ENCODE measurements at regions not wholly inside any gene's neighbourhood (a gene's known extent, or its start where the extent isn't known, plus 50 kb on each side); places are given as distances from the start of the nearest gene placed in this dataset.
"Not testable (repeated sequence)": the region's sequence is repeated elsewhere in the genome, so short reads cannot be mapped to it uniquely, and the experiment has no call there.

DNA sequence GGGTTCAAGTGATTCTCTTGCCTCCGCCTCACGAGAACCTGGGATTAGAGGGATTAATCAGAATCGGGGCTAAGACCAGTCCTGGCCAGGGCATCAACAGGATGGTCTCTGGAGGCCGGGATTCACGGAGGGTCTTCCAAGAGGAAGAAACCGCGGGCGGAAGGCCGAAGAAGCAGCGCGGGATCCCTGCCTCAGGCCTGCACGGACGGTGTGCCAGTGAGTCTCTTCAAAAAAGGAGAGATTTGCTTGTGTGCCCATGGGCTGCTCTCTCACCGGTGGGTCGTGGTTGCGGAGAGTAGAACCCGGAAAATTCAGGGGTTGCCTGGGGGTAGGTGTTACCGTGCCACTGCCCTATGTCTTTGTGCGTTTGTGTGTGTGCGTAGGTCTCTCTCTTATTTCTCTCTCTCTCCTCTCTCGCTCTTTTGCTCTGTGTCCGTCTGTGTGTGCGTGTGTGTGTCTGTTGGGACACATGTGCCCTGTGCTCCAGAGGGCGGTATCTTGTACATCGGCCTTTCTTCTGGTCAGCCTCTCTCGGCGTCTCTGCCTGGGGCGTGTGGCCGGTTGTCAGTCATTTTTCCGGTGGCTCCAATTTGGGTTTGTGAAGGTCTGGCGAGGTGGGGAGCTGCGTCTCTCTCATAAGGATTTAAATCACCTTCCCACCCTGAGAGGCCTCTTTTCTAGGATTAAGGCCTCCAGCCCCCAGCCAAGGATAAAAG, 613.2 kb downstream of the KCNJ18 start:
- no peak for DNase-seq (ENCODE audit: low read depth)

DNA sequence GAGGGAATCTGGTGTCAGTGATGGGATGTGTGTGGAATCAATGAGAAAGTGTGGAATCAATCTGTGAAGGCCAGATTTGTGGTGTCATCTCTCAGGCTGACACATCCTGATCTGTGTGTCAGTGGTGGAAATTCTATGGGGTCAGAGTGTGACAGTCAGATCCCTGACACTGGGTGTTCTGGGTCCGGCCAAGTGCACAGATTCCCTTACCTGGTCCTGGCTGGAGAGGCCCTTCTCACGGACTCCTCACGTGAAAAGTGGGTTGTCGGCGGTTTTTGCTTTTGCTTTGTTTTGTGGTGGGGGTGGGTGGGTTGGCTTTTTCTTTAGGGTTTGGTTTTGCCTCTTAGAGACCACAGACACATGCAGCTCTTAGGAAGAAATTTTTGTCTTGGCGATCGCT, 618.0 kb downstream of the KCNJ18 start:
- not testable (repeated sequence) for DNase-seq (ENCODE audit: low read depth)

DNA sequence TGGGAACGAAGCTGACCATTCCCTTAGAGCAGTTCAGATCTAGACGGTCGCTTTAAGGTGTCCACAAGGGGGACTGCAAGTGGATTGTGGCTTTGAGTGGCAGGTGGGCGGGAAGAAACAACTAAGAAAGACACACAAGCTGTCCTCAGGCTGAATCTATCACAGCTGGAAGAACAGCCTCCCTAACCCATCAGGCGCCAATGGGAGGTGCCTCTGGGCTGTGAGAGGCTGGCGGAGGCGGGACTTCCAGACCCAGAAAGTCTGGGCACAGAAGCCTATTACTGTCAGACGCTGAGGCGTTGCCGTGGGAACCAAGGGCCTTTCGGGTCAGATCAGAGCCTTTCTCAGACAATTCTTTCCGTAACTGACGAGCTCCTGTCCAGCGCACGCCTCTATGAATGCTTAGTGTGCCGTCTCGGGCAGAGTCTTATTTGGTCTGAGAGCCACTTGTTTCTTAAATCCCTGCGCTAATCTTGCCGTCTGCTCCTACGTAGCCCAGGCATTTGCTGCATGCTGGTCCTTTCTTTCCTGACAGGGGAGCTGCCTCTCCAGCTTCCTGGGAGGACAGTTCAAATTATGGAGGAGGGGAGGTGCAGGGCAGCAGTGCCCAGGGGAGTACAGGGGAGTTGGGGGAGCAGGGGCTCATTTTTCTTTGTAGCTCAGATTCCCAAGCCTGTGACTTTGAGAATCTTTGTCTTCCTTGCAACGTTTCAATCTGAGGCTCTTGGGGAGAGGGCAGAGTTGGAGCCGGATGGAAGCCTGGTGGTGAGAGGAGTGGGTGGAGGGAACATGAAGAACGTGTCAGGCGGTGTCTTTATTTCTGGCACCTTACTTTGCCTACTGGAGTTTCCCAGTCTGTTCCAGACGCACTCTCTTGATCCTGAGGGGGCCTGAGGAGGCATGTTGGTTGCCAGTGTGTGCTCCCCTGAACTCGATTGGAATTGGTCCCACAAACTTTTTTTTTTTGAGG, 618.7 kb downstream of the KCNJ18 start:
- DNase-seq (ENCODE audit: low read depth): no peak

DNA sequence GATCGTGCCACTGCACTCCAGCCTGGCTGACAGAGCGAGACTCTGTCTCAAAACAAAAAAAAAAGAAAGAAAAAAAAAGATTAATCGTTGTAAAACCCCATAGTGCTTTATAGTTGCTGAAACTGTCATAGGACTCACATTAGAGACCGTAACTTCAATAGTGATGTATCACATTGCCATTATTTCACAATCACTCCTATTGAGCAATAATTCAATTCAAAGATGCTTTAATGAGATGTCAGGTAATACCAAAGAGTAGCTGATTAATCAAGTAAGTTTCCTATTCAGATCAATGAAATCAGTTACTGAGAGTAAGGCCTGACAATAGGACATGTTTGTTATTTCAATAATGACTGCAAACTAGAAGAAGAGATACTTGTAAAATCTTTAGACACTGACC, 628.7 kb downstream of the KCNJ18 start:
- not testable (repeated sequence) for DNase-seq (ENCODE audit: low read depth)

DNA sequence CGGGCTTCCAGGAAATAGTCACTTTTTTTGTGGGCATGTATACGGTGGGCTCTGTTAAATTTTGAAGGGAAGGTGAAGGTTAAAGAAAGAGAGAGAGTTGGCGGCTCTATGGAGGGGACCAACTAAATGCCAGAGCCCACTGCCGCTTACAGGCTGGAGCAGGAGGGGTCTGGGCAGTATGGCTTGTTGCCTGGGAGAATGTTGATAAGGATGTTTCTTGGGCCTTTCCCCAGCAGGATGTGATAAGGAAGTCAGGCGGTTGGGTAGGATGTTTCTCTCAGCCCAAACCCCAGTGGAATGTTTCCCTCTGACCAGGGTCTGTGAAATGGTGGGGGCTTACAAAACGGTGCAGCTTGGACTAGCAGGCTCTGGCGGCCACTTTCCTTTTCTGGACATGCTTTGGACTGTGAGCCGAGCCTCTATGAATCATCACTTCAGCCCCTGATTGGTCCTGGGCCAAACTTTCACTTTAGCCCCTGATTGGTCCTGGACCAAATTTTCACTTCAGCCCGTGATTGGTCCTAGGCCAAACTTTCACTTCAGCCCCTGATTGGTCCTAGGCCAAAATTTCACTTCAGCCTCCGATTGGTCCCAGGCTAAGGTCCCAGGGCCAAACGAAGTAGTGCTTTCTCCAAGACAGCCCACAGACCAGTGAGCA, 630.7 kb downstream of the KCNJ18 start:
- not testable (repeated sequence) for DNase-seq (ENCODE audit: low read depth)

DNA sequence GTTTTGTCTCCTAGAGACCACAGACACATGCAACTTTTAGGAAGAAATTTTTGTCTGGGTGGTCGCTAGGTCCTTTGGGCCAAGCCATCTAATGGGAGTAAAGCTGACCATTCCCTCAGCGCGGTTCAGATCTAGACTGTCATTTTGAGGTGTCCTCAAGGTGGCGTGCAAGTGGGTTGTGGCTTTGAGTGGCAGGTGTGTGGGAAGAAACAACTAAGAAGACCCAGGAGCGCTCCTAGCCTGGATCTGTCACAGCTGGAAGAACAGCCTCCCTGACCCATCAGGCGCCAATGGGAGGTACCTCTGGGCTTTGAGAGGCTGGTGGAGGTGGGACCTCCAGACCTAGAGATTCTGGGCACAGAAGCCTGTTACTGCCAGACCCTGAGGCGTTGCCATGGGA, 645.1 kb downstream of the KCNJ18 start:
- DNase-seq (ENCODE audit: low read depth): no peak

DNA sequence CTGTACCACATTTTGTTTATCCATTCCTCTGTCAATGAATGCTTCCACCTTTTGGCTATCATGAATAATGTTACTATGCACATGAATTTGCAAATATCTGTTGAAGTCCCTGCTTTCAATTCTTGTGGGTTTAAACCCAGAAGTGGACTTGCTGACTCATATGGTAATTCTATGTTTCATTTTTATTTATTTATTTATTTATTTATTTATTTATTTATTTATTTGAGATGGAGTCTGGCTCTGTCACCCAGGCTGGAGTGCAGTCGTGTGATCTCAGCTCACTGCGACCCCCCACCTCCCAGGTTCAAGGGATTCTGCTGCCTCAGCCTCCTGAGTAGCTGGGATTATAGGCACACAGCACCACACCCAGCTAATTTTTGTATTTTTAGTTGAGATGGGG, 664.3 kb downstream of the KCNJ18 start:
- DNase-seq (ENCODE audit: low read depth): not testable (repeated sequence)

DNA sequence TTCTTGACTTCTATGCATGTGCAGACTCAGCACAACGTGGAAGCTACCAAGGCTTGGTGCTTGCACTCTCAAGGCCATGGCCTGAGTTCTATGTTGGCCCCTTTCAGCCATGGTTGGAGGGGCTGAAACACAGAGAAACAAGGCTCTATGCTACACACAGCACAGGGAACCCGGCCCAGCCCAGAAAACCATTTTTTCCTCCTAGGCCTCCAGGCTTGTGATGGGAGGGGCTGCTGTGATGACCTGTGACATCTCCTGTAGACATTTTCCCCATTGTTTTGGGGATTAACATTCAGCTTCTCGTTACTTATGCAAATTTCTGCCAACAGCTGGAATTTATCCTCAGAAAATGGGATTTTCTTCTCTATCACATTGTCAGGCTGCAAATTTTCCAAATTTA, 678.7 kb downstream of the KCNJ18 start:
- DNase-seq (ENCODE audit: low read depth): not testable (repeated sequence)

DNA sequence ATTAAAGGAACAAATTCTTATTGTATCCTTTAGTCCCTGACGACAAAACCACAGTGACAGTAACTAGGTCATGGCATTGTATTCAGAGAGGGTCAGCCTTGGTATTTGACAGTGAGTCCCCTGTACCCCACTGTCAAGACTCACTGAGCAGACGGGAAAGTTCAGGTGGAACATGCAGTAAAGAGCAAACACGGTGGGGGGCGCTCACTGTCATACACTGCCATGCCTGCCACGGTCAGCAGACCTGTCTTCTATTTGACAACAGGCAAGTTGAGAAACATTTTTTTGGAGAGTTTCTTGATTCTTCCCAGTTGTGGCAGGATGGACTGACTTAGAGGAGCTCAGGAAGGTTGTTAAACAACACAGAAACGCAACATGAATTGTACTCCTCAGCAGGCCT, 681.6 kb downstream of the KCNJ18 start:
- no peak for DNase-seq (ENCODE audit: low read depth)

DNA sequence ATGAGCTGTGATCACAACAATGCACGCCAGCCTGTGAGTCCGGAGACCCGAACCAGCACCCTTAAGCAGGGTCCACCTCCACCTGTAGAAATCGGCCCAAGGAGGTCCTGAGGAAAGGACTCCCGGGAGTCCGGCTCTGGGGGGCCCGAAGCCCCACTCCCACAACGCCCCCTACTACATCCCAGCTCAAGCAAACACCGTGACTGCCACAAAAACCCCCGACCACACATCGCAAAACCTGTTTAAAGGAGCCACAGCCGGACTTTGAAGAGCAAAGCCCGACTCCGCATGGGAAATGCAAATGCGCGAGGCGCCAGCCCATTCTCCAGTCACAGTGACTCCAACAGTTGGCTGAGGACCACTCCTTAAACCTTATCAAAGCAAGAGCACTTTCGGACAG, 682.4 kb downstream of the KCNJ18 start:
- no peak for DNase-seq (ENCODE audit: low read depth)

DNA sequence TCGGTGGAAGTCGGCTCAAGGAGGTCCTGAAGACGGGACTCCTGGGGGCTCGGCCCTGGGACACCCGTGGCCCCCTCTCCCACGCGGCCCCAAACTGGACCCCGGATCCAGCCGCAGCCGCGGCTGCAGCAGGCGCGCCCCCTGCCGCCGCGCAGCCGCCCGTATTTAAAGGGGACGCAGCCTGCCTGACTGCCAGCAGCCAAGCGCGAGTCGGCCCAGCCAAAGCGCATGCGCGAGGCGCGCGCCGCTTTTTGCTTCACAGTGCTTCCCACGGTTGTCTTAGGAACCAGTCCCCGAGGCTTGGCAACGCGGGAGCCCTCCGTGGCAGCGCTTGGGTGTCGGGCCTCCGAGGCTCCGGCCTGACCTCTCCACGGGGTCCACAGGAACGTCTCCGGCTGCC, 684.4 kb downstream of the KCNJ18 start:
- DNase-seq (ENCODE audit: low read depth): not testable (repeated sequence)

DNA sequence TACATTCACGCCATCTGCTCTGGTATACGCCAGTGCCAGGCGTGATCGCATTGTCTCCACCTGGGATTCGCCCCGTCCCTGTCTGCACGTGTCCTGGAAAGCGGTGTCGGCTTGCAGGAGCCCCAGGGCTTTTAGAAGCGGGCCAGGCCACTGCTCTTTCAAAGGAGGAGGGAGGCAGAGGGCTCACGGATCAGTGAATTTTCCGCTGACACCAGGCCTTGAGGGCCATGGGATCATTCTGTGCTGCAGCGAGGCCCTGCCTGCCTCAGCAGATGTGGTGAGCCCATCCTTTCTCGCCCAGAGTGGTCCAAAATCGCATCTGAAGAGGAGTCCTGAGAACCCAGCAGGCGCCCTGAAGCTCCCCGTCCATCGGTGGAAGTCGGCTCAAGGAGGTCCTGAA, 686.4 kb downstream of the KCNJ18 start:
- not testable (repeated sequence) for DNase-seq (ENCODE audit: low read depth)

DNA sequence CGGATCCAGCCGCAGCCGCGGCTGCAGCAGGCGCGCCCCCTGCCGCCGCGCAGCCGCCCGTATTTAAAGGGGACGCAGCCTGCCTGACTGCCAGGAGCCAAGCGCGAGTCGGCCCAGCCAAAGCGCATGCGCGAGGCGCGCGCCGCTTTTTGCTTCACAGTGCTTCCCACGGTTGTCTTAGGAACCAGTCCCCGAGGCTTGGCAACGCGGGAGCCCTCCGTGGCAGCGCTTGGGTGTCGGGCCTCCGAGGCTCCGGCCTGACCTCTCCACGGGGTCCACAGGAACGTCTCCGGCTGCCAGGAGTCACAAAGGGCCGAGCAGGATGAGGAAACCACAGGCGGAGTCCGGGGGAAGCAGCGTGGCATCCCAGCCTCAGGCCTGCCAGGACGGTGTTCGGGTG, 689.3 kb downstream of the KCNJ18 start:
- not testable (repeated sequence) for DNase-seq (ENCODE audit: low read depth)

DNA sequence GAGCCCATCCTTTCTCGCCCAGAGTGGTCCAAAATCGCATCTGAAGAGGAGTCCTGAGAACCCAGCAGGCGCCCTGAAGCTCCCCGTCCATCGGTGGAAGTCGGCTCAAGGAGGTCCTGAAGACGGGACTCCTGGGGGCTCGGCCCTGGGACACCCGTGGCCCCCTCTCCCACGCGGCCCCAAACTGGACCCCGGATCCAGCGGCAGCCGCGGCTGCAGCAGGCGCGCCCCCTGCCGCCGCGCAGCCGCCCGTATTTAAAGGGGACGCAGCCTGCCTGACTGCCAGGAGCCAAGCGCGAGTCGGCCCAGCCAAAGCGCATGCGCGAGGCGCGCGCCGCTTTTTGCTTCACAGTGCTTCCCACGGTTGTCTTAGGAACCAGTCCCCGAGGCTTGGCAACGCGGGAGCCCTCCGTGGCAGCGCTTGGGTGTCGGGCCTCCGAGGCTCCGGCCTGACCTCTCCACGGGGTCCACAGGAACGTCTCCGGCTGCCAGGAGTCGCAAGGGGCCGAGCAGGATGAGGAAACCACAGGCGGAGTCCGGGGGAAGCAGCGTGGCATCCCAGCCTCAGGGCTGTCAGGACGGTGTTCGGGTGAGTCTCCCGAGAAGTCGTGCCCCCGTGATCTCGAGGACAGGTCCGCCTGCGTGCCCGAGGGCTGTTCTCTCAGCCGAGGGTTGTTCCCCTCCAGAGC, 691.6 kb downstream of the KCNJ18 start:
- DNase-seq (ENCODE audit: low read depth): not testable (repeated sequence)

DNA sequence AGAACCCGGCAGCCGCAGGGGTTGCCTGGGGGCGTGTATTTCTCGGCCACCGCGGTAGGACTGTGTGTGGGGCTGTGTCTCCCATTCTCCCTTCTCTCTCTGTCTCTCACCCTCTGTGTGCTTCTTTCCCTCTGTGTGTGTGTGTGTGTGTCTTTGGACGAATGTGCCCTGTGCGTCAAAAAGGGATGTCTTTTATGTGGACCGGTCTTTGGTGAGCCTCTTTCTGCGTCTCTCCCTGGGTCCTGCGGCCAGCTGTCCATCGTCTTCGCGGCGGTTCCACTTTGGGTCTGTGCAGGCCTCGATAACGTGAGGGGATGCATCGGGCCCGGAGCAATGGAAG, 692.1 kb downstream of the KCNJ18 start:
- not testable (repeated sequence) for DNase-seq (ENCODE audit: low read depth)

DNA sequence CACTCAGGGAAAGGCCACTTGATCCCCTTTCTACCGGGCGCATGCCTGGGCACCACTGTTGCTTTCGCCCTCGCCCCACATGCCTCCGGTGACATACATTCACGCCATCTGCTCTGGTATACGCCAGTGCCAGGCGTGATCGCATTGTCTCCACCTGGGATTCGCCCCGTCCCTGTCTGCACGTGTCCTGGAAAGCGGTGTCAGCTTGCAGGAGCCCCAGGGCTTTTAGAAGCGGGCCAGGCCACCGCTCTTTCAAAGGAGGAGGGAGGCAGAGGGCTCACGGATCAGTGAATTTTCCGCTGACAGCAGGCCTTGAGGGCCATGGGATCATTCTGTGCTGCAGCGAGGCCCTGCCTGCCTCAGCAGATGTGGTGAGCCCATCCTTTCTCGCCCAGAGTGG, 706.1 kb downstream of the KCNJ18 start:
- DNase-seq (ENCODE audit: low read depth): not testable (repeated sequence)

DNA sequence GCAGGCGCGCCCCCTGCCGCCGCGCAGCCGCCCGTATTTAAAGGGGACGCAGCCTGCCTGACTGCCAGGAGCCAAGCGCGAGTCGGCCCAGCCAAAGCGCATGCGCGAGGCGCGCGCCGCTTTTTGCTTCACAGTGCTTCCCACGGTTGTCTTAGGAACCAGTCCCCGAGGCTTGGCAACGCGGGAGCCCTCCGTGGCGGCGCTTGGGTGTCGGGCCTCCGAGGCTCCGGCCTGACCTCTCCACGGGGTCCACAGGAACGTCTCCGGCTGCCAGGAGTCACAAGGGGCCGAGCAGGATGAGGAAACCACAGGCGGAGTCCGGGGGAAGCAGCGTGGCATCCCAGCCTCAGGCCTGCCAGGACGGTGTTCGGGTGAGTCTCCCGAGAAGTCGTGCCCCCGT, 706.7 kb downstream of the KCNJ18 start:
- not testable (repeated sequence) for DNase-seq (ENCODE audit: low read depth)

DNA sequence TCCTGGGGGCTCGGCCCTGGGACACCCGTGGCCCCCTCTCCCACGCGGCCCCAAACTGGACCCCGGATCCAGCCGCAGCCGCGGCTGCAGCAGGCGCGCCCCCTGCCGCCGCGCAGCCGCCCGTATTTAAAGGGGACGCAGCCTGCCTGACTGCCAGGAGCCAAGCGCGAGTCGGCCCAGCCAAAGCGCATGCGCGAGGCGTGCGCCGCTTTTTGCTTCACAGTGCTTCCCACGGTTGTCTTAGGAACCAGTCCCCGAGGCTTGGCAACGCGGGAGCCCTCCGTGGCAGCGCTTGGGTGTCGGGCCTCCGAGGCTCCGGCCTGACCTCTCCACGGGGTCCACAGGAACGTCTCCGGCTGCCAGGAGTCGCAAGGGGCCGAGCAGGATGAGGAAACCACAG, 712.8 kb downstream of the KCNJ18 start:
- not testable (repeated sequence) for DNase-seq (ENCODE audit: low read depth)

DNA sequence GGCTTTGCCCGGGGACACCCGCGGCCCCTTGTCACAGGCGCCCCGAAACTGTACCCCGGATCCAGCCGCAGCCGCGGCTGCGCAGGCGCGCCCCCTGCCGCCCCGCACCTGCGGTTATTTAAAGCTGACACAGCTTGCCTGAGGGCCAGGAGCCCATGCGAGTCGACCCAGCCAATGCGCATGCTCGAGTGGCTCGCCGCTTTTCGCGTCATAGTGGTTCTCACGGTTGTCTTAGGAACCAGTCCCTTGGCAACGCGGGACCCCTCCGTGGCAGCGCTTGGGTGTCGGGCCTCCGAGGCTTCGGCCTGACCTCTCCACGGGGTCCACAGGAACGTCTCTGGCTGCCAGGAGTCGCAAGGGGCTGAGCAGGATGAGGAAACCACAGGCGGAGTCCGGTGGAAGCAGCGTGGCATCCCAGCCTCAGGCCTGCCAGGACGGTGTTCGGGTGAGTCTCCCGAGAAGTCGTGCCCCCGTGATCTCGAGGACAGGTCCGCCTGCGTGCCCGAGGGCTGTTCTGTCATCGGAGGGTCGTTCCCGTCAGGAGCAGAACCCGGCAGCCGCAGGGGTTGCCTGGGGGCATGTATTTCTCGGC, 716.9 kb downstream of the KCNJ18 start:
- no peak for DNase-seq (ENCODE audit: low read depth)

DNA sequence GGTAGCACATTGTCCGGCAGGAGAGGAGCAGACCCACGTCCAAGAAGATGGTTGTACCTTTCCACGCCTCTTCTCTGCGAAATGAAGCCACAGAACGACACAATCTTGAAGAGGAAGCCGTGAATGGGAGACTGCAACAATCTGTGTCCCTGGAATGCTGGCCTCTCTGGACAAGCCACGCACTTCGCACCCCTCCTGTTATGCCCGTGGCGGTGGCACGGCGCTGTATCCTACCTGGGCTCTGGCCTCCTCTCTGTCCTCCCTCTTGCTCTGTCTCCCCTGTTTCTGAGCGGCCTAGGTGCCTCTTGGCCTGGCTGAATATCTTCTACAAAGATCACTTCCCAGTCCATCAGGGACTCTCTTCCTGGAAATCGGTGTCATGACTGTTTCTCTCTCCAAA, 717.8 kb downstream of the KCNJ18 start:
- no peak for DNase-seq (ENCODE audit: low read depth)

DNA sequence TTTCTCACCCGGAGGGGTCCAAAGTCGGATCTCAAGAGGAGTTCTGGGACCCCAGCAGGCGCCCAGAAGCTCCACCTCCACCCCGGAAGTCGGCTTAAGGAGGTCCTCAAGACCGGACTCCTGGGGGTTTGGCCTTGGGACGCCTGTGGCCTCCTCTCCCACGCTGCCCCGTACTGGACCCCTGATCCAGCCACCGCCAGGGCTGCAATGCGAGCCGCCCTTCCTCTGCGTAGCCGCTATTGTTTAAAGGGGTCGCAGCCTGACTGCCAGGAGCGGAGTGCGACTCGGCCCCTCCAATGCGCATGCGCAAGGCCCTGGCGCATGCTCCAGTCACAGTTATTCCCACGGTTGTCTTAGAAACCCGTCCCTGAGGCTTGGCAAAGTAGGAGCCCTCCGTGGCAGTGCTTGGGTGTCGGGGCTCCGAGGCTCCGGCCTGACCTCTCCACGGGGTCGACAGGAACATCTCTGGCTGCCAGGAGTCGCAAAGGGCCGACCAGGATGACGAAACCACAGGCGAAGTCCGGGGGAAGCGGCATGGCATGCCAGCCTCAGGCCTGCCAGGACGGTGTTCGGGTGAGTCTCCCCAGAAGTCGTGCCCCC, 719.0 kb downstream of the KCNJ18 start:
- DNase-seq (ENCODE audit: low read depth): no peak

All from renal cortical epithelial cell (primary cell).